ENCODE measurements at regions not wholly inside any gene's neighbourhood (a gene's known extent, or its start where the extent isn't known, plus 50 kb on each side); places are given as distances from the start of the nearest gene placed in this dataset.

- no peak for TF ChIP-seq CTCF (IDR thresholded peaks at IDR 0.05)
- TF ChIP-seq POLR2A (IDR thresholded peaks at IDR 0.05), result no peak
Observed at GRCh38 chr6:142700032-142700431, 244.9 kb downstream of the HIVEP2 start.

Data from thyroid gland (tissue), 4 donors.